Central memory CD8-positive, alpha-beta T cell (primary cell): ENCODE measurements at regions not wholly inside any gene's neighbourhood (a gene's known extent, or its start where the extent isn't known, plus 50 kb on each side); places are given as distances from the start of the nearest gene placed in this dataset.

Experiments
- ATAC-seq: fragments of 150-1000 bp; cut with Tn5 transposase; replicated peaks from 2 replicates; pipeline ENCODE4 v1.10.0; 2022; ENCODE audit warnings: mild to moderate bottlenecking, moderate FRiP score, moderate number of reproducible peaks; ENCODE audit not compliant: poor library complexity, severe bottlenecking; ENCODE audit errors: extremely low read depth
- DNase-seq, 2 donors: peaks; one replicate each; pipeline ENCODE4 v3.0.0; 2021; ENCODE audit warnings: low spot score in 2 of 2
- H3K27ac Mint-ChIP-seq: one replicate; pipeline ENCODE4 v1.8.0; 2022; ENCODE audit warnings: low read depth, mild to moderate bottlenecking, moderate library complexity, mixed read lengths
- H3K27me3 Mint-ChIP-seq: one replicate; pipeline ENCODE4 v1.8.0; 2022; ENCODE audit warnings: mixed read lengths
- H3K36me3 Mint-ChIP-seq: one replicate; pipeline ENCODE4 v1.8.0; 2022; ENCODE audit warnings: mild to moderate bottlenecking, moderate library complexity, mixed read lengths; ENCODE audit not compliant: insufficient read depth
- H3K4me1 Mint-ChIP-seq: one replicate; pipeline ENCODE4 v1.8.0; 2022; ENCODE audit warnings: mixed read lengths
- H3K4me3 Mint-ChIP-seq: one replicate; pipeline ENCODE4 v1.8.0; 2022; ENCODE audit warnings: mild to moderate bottlenecking, moderate library complexity, mixed read lengths
- H3K9me3 Mint-ChIP-seq: one replicate; pipeline ENCODE4 v1.8.0; 2022; ENCODE audit warnings: mixed read lengths

DNA sequence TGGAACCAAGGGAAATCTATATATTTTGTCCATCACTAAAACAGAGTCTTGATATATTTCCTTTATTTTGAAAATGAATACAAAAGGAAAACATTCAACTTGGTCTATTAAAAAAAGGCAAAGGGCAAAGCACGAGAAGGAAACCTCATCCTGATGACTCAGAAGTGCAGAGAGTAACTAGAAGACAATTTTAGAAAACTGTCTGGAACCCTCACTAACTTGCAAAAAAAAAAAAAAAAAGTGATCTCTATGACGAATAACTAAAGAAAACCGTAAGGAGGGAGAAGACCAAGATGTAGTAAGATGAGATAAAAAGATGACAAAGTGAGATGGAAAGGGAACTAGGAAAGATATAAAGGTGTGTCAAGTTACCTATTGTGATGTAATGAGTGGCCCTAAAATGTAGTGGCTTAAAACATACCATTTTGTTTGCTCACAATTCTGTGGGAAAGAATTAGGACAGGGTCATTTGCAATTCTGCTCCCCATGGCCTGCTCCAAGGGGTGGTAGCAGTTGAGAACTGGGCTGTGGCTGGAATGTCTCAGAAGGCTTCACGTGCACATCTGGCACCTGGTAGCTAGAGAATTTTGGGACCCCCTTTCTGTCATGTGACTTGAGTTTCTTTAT lies 303.0 kb downstream of the DYSF start:
- no peak for DNase-seq
- peaks cover 6% of the 10 kb centered on the region for H3K9me3 Mint-ChIP-seq
- no peak overlapping the region for H3K4me3 Mint-ChIP-seq
- H3K36me3 Mint-ChIP-seq = no peaks in the 10 kb centered on the region
- no peak overlapping the region for H3K27ac Mint-ChIP-seq
- no peaks in the 10 kb centered on the region for H3K4me1 Mint-ChIP-seq
- H3K27me3 Mint-ChIP-seq = peaks cover 43% of the 10 kb centered on the region
- ATAC-seq = no peak

DNA sequence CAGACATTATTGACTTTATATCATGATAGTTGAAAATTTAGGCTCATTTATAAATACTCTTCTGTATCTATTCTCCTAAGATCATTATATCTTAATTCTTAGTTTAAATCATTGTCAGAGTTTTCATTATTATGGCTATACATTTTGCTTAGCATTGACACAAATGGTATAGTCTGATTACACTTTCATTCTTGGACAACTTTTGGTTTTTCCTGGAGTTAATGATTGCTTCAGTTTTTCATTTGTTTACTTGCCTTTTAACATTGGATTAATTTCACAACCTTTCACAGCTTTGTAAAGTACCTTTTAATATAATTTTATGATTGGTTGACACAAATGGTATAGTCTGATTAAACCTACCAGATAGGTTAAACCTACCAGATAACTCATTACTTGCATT lies 298.2 kb downstream of the DYSF start:
- H3K4me3 Mint-ChIP-seq = no peak overlapping the region
- no peak overlapping the region for H3K27ac Mint-ChIP-seq
- ATAC-seq (no peak), DNase-seq (no peak)
- peaks cover 6% of the 10 kb centered on the region for H3K9me3 Mint-ChIP-seq
- H3K36me3 Mint-ChIP-seq = peaks cover 2% of the 10 kb centered on the region
- no peaks in the 10 kb centered on the region for H3K4me1 Mint-ChIP-seq
- H3K27me3 Mint-ChIP-seq = peaks cover 46% of the 10 kb centered on the region

DNA sequence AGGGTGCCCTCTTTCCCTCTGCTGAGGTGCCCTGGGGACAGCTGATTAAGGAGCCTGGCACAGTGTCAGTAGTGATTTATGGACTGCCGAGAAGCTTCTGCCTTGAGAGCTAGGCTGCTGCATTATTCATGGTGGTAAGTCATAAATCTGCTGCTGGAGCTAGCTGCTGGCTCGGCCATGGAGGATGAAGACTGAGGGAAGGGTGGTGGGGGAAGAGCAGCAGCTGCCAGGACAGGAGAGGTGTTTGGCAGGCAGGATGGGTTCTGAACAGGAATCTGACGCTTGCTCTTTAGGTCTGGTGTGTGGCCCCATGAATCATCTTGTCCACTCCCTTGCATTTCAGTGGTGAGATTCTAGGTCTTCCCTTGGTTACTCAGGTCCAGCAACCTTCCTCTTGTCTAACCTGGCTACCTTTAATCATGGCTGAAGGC lies 296.3 kb downstream of the DYSF start:
- DNase-seq = no peak
- H3K36me3 Mint-ChIP-seq = peaks cover 2% of the 10 kb centered on the region

DNA sequence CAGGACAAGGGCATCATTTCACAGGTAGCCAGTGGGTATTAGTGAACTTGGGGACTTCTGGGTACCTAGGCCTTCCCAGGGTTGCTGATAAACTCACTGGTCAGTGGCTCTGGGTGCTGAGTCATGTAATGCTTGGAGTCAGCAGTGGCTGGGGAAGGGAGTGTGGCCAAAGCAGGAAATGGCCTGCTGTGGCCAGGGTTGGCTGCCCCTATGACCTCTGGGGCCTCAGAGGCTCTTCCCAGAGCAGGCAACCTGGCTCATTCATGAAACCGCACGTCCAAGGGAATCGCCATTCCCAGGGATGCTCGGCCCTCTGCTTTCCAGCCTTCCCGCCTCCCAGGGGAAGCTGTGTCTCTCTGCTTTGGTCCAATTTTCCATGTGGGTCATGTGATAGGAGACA lies 294.9 kb downstream of the DYSF start:
- no peak overlapping the region for H3K4me3 Mint-ChIP-seq
- no peak overlapping the region for H3K27ac Mint-ChIP-seq
- peaks cover 2% of the 10 kb centered on the region for H3K36me3 Mint-ChIP-seq
- ATAC-seq (no peak), DNase-seq (no peak)
- no peaks in the 10 kb centered on the region for H3K4me1 Mint-ChIP-seq
- H3K27me3 Mint-ChIP-seq = peaks cover 51% of the 10 kb centered on the region
- H3K9me3 Mint-ChIP-seq = peaks cover 6% of the 10 kb centered on the region

More for the DNA sequence above, 296.3 kb downstream of the DYSF start:
- no peak for ATAC-seq
- H3K9me3 Mint-ChIP-seq = peaks cover 6% of the 10 kb centered on the region
- peaks cover 41% of the 10 kb centered on the region for H3K27me3 Mint-ChIP-seq
- no peaks in the 10 kb centered on the region for H3K4me1 Mint-ChIP-seq
- H3K27ac Mint-ChIP-seq = no peak overlapping the region
- no peak overlapping the region for H3K4me3 Mint-ChIP-seq

DNA sequence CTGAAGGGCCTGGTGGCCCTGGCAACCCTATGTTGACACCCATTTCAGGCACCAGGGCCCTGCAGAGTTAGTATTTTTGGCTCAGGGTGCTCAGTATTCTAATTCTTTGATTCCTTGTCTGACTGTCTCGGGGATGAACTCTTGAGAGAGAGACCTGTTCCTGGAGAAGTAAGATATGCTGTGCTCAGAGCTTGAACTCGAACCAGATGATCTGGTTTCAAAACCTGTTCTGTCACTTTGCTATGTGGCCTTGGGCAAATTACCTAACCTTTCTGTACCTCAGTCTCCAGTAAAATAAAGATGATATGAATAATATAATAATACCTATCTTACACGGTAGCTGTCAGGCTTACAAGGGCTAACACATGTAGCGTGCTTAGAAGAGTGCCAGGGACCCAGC lies 294.2 kb downstream of the DYSF start:
- Mint-ChIP-seq H3K27ac (no peak overlapping the region), H3K4me1 (no peaks in the 10 kb centered on the region), H3K9me3 (peaks cover 6% of the 10 kb centered on the region)

DNA sequence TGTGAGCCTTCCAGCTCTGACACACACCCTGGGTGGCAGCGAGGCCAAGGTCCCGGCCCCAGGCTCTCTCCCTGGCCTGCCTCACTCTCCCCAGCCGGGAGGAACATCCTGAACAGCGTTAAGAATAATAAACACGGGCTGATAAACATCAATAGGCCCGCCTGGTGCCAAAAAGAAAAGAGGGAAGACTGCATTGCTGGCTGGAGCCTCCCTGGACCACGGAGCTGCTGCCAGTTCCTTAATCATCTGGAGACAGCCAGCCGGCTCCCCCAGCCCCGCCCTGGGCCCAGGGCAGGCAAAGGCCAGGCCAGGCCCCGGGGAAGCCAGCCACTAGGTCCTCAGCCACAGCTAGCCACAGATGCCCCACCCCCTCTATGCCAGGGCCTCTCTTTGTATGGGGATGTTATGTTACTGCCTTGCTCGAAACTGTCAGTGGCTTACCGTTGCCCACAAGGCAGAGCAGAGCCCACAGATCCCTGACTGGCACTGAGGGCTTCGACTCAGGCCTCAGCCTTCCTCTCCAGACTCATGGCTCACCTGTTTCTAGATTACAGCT lies 293.7 kb downstream of the DYSF start:
- peaks cover 39% of the 10 kb centered on the region for H3K27me3 Mint-ChIP-seq
- no peak for DNase-seq
- H3K4me3 Mint-ChIP-seq = no peak overlapping the region
- no peaks in the 10 kb centered on the region for H3K4me1 Mint-ChIP-seq
- no peak for ATAC-seq
- no peak overlapping the region for H3K27ac Mint-ChIP-seq
- peaks cover 4% of the 10 kb centered on the region for H3K9me3 Mint-ChIP-seq
- H3K36me3 Mint-ChIP-seq = peaks cover 2% of the 10 kb centered on the region

More for the DNA sequence above, 294.2 kb downstream of the DYSF start:
- ATAC-seq (no peak), DNase-seq (no peak)
- Mint-ChIP-seq H3K27me3 (peaks cover 44% of the 10 kb centered on the region), H3K36me3 (peaks cover 2% of the 10 kb centered on the region), H3K4me3 (no peak overlapping the region)

DNA sequence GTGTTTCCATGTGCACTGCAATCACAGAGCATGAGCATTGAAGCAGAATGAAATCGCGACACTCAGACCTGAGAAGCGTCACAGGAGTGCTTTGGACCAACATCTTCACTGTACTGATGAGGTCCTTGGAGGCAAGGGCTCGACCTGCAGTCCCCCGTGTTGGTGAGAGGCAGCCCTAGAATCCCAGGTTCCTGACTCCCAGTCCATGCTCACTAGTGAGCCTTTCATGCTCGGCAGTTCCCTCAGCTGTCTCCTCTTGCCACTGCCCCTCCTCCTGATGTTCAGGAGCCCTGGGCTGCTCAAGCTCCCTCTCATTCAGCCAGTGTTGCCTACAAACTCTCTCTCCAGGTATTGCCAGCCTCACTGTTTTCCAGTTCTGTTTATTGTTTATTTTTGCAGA lies 291.4 kb downstream of the DYSF start:
- Mint-ChIP-seq H3K27me3 (peaks cover 31% of the 10 kb centered on the region), H3K4me3 (no peak overlapping the region), H3K9me3 (no peaks in the 10 kb centered on the region), H3K27ac (no peak overlapping the region), H3K36me3 (peaks cover 2% of the 10 kb centered on the region), H3K4me1 (no peaks in the 10 kb centered on the region)
- DNase-seq (no peak), ATAC-seq (no peak)

DNA sequence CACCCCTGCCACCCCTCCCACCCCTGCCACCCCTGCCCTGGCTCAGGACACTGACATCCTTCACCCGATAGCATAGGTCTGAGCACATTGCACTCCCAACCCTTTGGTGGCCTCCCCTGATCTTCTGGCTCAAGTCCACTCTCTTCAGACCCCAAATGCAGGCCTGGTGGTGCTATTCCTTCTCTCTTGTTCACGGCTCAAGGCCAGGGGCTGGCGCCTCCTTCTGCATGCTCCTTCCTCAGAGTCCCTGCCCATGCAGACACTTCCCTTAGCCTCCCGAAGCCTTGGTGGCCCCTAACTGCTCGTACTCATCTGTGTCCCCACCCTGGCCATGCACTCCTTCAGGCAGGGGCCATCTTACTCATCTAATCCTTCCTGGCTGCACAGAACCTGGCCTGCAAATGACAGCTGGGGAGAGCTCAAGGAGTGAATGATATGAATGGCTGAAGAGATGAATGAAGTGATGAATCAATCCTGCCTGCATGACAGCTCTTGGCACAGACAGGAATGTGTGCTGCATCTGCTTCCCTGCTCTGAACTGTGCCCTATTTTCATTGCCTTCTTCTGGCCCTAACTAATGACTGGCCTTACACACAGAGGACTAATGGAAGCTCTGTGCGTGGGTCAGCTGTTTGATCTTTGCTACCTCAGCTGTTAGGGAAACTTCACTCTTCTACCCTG lies 290.8 kb downstream of the DYSF start:
- H3K36me3 Mint-ChIP-seq = peaks cover 2% of the 10 kb centered on the region
- H3K4me3 Mint-ChIP-seq = no peak overlapping the region
- H3K27me3 Mint-ChIP-seq = peaks cover 27% of the 10 kb centered on the region
- no peaks in the 10 kb centered on the region for H3K4me1 Mint-ChIP-seq
- ATAC-seq = no peak
- H3K27ac Mint-ChIP-seq = no peak overlapping the region
- H3K9me3 Mint-ChIP-seq = no peaks in the 10 kb centered on the region
- no peak for DNase-seq

DNA sequence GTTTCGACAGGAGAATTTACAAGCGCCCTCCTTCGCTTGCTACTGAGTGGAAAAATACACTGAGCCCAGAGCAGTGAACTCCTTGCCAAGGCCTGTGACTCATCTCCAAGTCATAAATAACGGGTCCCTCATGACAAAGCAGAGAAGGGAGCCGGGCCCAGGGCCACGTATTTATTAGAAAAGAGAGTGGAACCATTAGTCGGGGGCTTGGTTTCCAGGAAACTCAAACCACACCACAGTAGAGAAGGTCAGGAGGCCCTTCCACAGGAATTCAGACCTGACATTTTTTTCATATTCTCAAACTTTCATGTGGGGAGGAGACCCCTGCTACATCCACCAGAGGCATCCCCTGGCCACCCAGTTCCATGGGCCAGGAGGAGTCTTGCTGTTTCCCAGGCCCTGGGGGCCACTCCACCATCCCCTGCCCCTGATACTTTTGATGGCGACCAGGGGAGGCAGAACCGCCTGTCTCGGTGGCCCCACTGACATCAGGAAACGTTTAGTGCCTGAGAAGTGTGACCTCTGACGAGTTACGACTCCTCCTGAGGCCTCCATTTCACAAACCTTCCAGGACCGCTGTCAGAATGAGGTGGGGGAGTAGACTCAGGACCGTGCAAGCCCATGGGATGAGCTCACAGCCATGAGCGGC lies 289.7 kb downstream of the DYSF start:
- DNase-seq (no peak), ATAC-seq (no peak)

DNA sequence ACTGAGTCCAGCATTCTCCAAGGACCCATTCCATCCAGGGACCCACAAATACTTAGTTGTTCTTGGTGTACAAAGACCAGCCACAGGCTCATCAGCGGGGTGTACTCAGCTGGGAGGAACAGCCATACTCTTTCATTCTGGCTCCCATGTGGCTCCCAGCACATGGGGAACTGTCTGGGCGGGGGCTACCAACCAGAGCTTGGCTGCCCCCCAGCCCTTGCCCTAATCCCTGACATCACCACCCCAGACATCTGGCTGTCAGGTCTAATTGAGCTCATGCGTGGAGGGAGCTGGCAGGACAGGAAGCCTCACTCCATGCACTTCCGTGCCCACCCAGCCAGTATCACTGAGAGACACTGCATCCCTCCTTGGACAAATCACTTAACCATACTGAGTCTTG lies 283.6 kb downstream of the DYSF start:
- H3K4me1 Mint-ChIP-seq = no peaks in the 10 kb centered on the region
- H3K27ac Mint-ChIP-seq = no peak overlapping the region
- peaks cover 6% of the 10 kb centered on the region for H3K9me3 Mint-ChIP-seq
- no peak overlapping the region for H3K4me3 Mint-ChIP-seq
- ATAC-seq = no peak
- DNase-seq = no peak
- H3K36me3 Mint-ChIP-seq = no peaks in the 10 kb centered on the region
- peaks cover 26% of the 10 kb centered on the region for H3K27me3 Mint-ChIP-seq

More for the DNA sequence above, 289.7 kb downstream of the DYSF start:
- H3K27ac Mint-ChIP-seq = no peak overlapping the region
- H3K36me3 Mint-ChIP-seq = no peaks in the 10 kb centered on the region
- no peaks in the 10 kb centered on the region for H3K4me1 Mint-ChIP-seq
- H3K9me3 Mint-ChIP-seq = no peaks in the 10 kb centered on the region
- peaks cover 21% of the 10 kb centered on the region for H3K27me3 Mint-ChIP-seq
- H3K4me3 Mint-ChIP-seq = no peak overlapping the region

DNA sequence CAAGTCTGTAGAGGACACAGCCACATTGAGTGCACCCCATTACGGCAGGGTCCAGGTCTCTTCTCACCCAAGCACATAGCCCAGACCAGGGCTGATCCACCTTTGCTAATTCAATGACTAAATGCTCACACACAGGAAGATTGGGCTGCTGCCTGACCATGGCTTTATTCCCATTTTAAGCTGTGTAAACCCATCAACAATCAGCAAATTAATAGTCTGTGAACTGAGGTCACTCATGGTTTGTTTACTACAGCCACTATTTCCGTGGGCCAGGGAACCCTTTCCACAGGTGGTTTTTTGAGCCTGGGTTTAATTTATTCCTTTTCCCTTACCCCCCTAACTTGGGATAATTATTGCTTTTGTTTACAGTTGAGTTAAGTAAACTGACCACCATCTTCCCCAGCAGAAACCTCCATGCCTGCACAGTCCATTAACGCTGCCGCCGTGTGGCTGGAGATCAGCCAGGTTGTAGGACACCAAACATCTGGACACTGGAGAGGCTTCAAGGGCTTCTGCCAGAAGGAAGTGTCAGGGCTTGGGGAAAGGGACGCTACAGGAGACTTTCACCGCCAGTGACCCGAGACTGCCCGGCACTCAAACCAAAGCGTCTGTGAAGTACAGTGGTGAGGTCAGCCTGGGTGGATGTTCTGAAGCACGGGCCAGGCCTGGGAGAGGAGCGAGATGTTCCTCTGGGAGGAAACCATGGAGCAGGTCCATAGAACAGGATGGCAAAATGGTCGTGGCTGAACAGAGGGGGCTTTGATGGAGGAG lies 282.9 kb downstream of the DYSF start:
- DNase-seq = no peak
- peaks cover 6% of the 10 kb centered on the region for H3K9me3 Mint-ChIP-seq
- H3K4me3 Mint-ChIP-seq = no peak overlapping the region
- no peaks in the 10 kb centered on the region for H3K4me1 Mint-ChIP-seq
- H3K27ac Mint-ChIP-seq = no peak overlapping the region
- H3K27me3 Mint-ChIP-seq = peaks cover 26% of the 10 kb centered on the region
- H3K36me3 Mint-ChIP-seq = no peaks in the 10 kb centered on the region
- ATAC-seq = no peak
